Osteoblast (primary cell): ENCODE measurements at regions not wholly inside any gene's neighbourhood (a gene's known extent, or its start where the extent isn't known, plus 50 kb on each side); places are given as distances from the start of the nearest gene placed in this dataset.

Experiments used
- DNase-seq: peaks from one replicate; pipeline ENCODE4 v3.0.0; 2011; ENCODE audit warnings: low spot score, mixed read lengths; ENCODE audit not compliant: insufficient read length; ENCODE audit errors: missing footprints
- H2AFZ ChIP-seq: 2 replicates; pipeline ENCODE4 v1.6.0; 2011; ENCODE audit warnings: mild to moderate bottlenecking, low read length
- H3K27ac ChIP-seq: 2 replicates; pipeline ENCODE4 v1.5.1; 2011; ENCODE audit warnings: mild to moderate bottlenecking, low read depth, low read length, moderate library complexity
- H3K27me3 ChIP-seq: 2 replicates; pipeline ENCODE4 v1.6.0; 2012; ENCODE audit warnings: mild to moderate bottlenecking, control low read depth, inconsistent platforms, low read length, moderate library complexity; ENCODE audit not compliant: insufficient read depth
- H3K36me3 ChIP-seq: 2 replicates; pipeline ENCODE4 v1.5.1; 2011; ENCODE audit warnings: mild to moderate bottlenecking, low read length, control low read depth, moderate library complexity; ENCODE audit not compliant: insufficient read depth
- H3K4me1 ChIP-seq: 2 replicates; pipeline ENCODE4 v1.5.1; 2011; ENCODE audit warnings: mild to moderate bottlenecking, low read length, control low read depth, moderate library complexity; ENCODE audit not compliant: insufficient read depth
- H3K4me2 ChIP-seq: 2 replicates; pipeline ENCODE4 v1.6.0; 2011; ENCODE audit warnings: mild to moderate bottlenecking, low read length; ENCODE audit not compliant: insufficient read depth
- H3K4me3 ChIP-seq: fragments of 200-600 bp; sonication (generic); 3 replicates; pipeline ENCODE4 v1.5.1; 2012; ENCODE audit warnings: mild to moderate bottlenecking, low read length, inconsistent platforms; ENCODE audit not compliant: insufficient read depth
- H3K79me2 ChIP-seq: 2 replicates; pipeline ENCODE4 v1.6.0; 2012; ENCODE audit warnings: mild to moderate bottlenecking, low read length, control low read depth, inconsistent platforms; ENCODE audit not compliant: insufficient read depth
- H3K9me3 ChIP-seq: 2 replicates; pipeline ENCODE4 v1.5.1; 2011; ENCODE audit warnings: low read depth, low read length, control low read depth
- H4K20me1 ChIP-seq: 2 replicates; pipeline ENCODE4 v1.6.0; 2012; ENCODE audit warnings: mild to moderate bottlenecking, low read length, control low read depth; ENCODE audit not compliant: insufficient read depth
- CTCF ChIP-seq: IDR thresholded peaks from 2 replicates; pipeline ENCODE4 v1.5.1; 2011; ENCODE audit warnings: mild to moderate bottlenecking, low read depth, low read length, moderate library complexity; ENCODE audit errors: extremely low read depth

- Histone ChIP-seq H3K36me3 (no peaks in the 10 kb centered on the region), H3K27ac (no peak overlapping the region), H3K4me2 (no peak overlapping the region), H3K27me3 (no peaks in the 10 kb centered on the region), H3K4me1 (no peaks in the 10 kb centered on the region), H3K4me3 (no peak overlapping the region), H3K9me3 (no peaks in the 10 kb centered on the region), H3K79me2 (no peaks in the 10 kb centered on the region), H2AFZ (no peak overlapping the region), H4K20me1 (no peaks in the 10 kb centered on the region)
- DNase-seq, result no peak
- no peak for TF ChIP-seq CTCF
Observed at GRCh38 chr2:221704442-221704841, 132.3 kb upstream of the EPHA4 start.

GRCh38 chr2:221693365-221693764 lies 121.3 kb upstream of the EPHA4 start:
- H4K20me1 ChIP-seq, result no peaks in the 10 kb centered on the region
- no peaks in the 10 kb centered on the region for H3K4me1 ChIP-seq
- TF ChIP-seq CTCF, result no peak
- no peaks in the 10 kb centered on the region for H3K36me3 ChIP-seq
- DNase-seq, result no peak
- no peak overlapping the region for H2AFZ ChIP-seq
- no peaks in the 10 kb centered on the region for H3K9me3 ChIP-seq
- H3K4me2 ChIP-seq, result no peak overlapping the region
- H3K27ac ChIP-seq, result no peak overlapping the region
- no peak overlapping the region for H3K4me3 ChIP-seq
- no peaks in the 10 kb centered on the region for H3K27me3 ChIP-seq
- no peaks in the 10 kb centered on the region for H3K79me2 ChIP-seq

- Histone ChIP-seq H4K20me1 (no peaks in the 10 kb centered on the region), H2AFZ (no peak overlapping the region), H3K79me2 (no peaks in the 10 kb centered on the region), H3K27ac (no peak overlapping the region), H3K27me3 (no peaks in the 10 kb centered on the region), H3K9me3 (no peaks in the 10 kb centered on the region), H3K4me3 (no peak overlapping the region), H3K4me2 (no peak overlapping the region), H3K36me3 (no peaks in the 10 kb centered on the region), H3K4me1 (no peaks in the 10 kb centered on the region)
- TF ChIP-seq CTCF, result no peak
- no peak for DNase-seq
Observed at GRCh38 chr2:221691571-221691970, 119.5 kb upstream of the EPHA4 start.

- no peak for TF ChIP-seq CTCF
- H2AFZ ChIP-seq, result no peak overlapping the region
- H3K4me1 ChIP-seq, result no peaks in the 10 kb centered on the region
- no peaks in the 10 kb centered on the region for H3K79me2 ChIP-seq
- no peak overlapping the region for H3K4me2 ChIP-seq
- no peak for DNase-seq
- no peaks in the 10 kb centered on the region for H3K27me3 ChIP-seq
- no peaks in the 10 kb centered on the region for H4K20me1 ChIP-seq
- H3K9me3 ChIP-seq, result no peaks in the 10 kb centered on the region
- no peak overlapping the region for H3K27ac ChIP-seq
- no peak overlapping the region for H3K4me3 ChIP-seq
- no peaks in the 10 kb centered on the region for H3K36me3 ChIP-seq
Observed at GRCh38 chr2:221689140-221689539, 117.0 kb upstream of the EPHA4 start.
